ENCODE measurements at regions not wholly inside any gene's neighbourhood (a gene's known extent, or its start where the extent isn't known, plus 50 kb on each side); places are given as distances from the start of the nearest gene placed in this dataset.

DNA sequence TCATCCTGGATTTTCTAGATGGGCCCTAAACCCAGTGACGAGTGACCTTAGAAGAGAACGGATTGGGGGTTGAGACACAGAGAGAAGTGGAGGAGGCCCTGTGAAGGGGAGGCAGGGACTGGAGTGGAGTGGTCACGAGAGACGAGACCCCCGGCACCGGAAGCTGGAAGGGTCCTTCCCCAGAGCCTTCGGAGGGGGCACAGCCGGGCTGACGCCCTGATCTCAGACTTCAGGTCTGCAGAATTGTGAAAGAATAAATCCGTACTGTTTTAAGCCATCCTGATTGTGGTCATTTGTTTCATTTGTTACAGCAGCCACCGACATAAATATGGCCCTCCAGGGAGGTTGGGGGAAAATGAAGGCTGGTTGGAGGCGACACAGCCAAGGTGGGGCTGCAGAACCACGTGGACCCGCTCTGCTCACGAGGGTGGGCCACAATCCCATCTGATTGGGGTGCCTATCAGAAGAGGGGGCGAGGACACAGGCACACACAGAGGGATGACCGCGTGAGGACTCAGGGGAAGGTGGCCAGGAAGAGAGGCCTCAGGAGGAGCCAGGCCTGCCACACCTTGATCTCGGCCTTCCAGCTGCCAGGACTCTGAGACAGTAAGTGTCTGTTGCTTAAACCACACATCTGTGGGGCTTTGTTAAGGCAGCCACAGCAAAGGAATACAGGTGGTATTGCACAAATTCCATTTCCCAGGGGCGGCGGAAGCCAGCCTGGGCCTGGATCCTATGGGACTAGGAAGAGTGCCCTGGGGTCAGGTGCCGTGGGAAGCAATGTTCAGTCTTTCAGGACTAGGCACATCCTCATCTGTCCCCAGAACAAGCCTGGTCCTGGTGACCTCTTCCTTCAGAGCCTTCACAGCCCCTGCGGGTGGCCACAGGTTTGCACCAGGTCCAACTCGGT is 73.3 kb upstream of the SHANK2 start:
- no peak for DNase-seq
- H3K27ac ChIP-seq = no peak overlapping the region
- TF ChIP-seq, protein P1, sequence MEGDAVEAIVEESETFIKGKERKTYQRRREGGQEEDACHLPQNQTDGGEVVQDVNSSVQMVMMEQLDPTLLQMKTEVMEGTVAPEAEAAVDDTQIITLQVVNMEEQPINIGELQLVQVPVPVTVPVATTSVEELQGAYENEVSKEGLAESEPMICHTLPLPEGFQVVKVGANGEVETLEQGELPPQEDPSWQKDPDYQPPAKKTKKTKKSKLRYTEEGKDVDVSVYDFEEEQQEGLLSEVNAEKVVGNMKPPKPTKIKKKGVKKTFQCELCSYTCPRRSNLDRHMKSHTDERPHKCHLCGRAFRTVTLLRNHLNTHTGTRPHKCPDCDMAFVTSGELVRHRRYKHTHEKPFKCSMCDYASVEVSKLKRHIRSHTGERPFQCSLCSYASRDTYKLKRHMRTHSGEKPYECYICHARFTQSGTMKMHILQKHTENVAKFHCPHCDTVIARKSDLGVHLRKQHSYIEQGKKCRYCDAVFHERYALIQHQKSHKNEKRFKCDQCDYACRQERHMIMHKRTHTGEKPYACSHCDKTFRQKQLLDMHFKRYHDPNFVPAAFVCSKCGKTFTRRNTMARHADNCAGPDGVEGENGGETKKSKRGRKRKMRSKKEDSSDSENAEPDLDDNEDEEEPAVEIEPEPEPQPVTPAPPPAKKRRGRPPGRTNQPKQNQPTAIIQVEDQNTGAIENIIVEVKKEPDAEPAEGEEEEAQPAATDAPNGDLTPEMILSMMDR (IDR thresholded peaks at IDR 0.05) = no peak
- no peak for TF ChIP-seq POLR2A (IDR thresholded peaks at IDR 0.05)
- H3K36me3 ChIP-seq = no peaks in the 10 kb centered on the region
- intact Hi-C loops (cut with DNase I; ENCODE audit: low total_unique reads) = no loop called here
- H3K27me3 ChIP-seq = no peaks in the 10 kb centered on the region
- no peaks in the 10 kb centered on the region for H3K9me3 ChIP-seq
- no peaks in the 10 kb centered on the region for H3K4me1 ChIP-seq
- no peak overlapping the region for H3K4me3 ChIP-seq

DNA sequence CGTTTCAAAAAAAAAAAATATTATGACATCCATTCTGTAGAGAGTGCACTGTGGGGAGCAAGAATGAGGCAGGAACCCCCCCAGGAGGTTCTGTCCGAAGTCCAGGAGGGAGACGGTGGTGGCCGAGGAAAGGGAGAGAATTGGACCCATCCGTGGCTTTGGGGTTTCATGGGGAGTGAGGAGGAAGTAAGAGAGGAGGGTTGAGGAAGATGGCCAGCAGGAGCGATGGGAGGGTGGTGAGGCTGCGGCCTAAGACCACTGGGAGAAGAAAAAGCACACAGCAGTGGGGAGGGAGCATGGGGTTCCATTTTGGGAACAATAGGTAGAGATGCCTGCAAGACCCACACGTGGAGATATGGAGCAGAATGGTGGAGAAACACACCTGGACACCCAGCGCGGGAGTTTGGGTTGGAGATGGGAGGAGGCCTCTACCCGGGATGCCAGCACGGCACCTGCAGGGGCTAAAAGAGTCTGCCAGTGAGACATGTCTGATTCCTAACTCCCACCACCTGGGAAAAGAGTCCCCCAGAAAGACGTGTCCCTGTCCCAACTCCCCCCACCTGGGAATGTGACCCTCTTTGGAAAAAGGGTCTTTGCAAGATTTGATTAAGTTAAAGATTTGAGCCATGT is 72.5 kb upstream of the SHANK2 start:
- H3K27me3 ChIP-seq = no peaks in the 10 kb centered on the region
- no peaks in the 10 kb centered on the region for H3K36me3 ChIP-seq
- H3K4me3 ChIP-seq = no peak overlapping the region
- no peak for DNase-seq
- no peak overlapping the region for H3K27ac ChIP-seq
- TF ChIP-seq, protein P1 (IDR thresholded peaks at IDR 0.05) = no peak
- TF ChIP-seq POLR2A (IDR thresholded peaks at IDR 0.05) = no peak
- H3K4me1 ChIP-seq = no peaks in the 10 kb centered on the region
- intact Hi-C loops (cut with DNase I; ENCODE audit: low total_unique reads) = no loop called here
- H3K9me3 ChIP-seq = no peaks in the 10 kb centered on the region

DNA sequence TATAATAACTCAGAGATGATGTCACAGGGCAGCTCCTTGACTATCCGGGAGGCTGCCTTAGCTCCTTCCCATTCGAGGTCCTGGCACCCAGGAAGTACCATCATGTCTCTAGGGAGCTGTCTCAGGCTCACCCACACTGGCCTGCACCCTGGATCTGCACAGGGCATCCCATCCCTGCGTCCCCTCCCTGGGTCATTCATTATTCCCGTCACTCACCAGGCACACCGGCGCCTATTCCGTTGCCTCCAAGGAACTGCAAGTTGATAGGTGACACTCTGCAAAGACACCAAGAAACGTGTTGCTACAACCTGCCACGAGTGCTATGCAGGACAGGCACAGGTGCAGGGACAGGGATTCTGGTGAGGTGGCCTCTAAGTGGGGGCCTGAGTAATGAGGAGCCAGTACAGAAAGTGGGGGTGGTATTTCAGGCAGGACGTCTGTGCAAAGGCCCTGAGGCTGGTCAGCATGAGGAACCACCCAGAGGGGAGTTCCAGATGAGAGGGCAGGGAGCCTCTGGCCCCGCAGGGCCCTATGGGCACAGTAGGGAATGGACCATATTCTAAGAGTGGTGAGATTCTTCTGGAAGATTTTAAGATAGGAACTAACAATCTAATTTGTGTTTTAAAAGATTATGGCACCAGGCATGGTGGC is 71.6 kb upstream of the SHANK2 start:
- Histone ChIP-seq H3K9me3 (no peaks in the 10 kb centered on the region), H3K36me3 (no peaks in the 10 kb centered on the region), H3K4me1 (no peaks in the 10 kb centered on the region), H3K4me3 (no peak overlapping the region), H3K27ac (no peak overlapping the region), H3K27me3 (no peaks in the 10 kb centered on the region)
- no peak for TF ChIP-seq POLR2A (IDR thresholded peaks at IDR 0.05)
- TF ChIP-seq, protein P1 (IDR thresholded peaks at IDR 0.05) = no peak
- DNase-seq = no peak
- intact Hi-C loops (cut with DNase I; ENCODE audit: low total_unique reads) = no loop called here

DNA sequence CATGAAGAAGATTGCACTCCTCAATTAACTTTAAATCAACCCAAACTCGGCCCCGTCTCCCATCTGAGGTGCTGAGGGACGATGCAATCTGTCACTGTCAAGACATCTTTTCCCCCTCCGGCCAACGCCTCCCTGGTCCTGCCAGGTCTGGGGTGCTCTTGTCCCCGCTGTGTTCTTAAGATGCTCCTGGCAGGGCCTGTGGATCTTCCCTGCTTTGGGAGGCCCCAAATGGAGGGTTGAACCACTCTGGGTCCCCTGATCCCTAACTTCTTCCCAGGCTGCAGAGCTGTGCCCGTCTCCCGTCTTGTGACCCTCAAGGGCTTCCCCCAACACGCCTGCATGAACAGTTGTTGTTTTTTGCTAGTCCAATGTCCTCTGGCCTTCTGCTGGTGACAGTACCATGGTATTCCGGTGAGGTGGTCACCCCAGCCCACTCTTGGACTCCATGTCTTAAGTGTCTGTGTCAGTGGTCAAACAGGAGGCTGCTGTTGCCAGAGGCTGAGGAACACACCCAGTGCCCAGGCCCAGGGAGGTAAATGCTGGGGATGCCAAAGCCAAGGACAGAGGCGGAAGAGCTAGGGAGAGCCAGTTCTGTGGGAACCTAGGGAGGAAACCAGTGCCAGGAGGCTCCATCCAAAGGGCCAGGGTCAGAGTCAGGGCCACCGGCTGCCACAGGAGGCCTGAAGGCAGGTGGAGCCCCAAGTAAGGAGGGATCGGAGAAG is 70.6 kb upstream of the SHANK2 start:
- intact Hi-C loops (cut with DNase I; ENCODE audit: low total_unique reads) = no loop called here
- no peak for DNase-seq

More for the DNA sequence above, 70.6 kb upstream of the SHANK2 start:
- no peaks in the 10 kb centered on the region for H3K9me3 ChIP-seq
- no peaks in the 10 kb centered on the region for H3K4me1 ChIP-seq
- no peak overlapping the region for H3K4me3 ChIP-seq
- H3K27me3 ChIP-seq = no peaks in the 10 kb centered on the region
- H3K27ac ChIP-seq = no peak overlapping the region
- no peaks in the 10 kb centered on the region for H3K36me3 ChIP-seq
- TF ChIP-seq, protein P1 (IDR thresholded peaks at IDR 0.05) = no peak
- TF ChIP-seq POLR2A (IDR thresholded peaks at IDR 0.05) = no peak

Data from uterus (tissue), 3 donors.